ENCODE measurements at regions not wholly inside any gene's neighbourhood (a gene's known extent, or its start where the extent isn't known, plus 50 kb on each side); places are given as distances from the start of the nearest gene placed in this dataset.

DNA sequence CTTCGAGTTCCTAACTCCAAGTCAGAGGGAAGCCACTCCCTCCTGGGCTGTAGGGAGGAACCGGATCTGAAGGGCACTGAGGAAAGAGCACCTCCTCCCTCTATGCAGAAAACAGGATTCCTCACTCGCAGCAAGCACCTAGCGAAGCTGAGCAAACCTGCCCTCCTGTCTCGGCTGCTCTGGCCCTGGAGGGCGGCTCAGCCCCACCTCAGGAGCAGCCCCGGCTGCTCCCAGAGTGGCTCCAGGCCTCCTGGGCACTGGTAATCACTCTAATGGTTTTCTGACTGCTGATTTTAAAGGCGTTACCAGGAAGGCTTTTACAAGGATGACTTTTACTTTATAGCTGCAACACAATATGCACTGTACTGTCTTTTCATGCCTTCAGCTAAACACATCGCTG, 312.5 kb downstream of the TEX29 start:
- Mint-ChIP-seq H3K36me3 (ENCODE audit: insufficient read depth) (no peaks in the 10 kb centered on the region), H3K27me3 (ENCODE audit: low read depth) (no peaks in the 10 kb centered on the region), H3K4me3 (no peak overlapping the region), H3K4me1 (ENCODE audit: low read depth) (no peaks in the 10 kb centered on the region), H3K9me3 (no peaks in the 10 kb centered on the region)
- DNase-seq (no peak), ATAC-seq (no peak)

DNA sequence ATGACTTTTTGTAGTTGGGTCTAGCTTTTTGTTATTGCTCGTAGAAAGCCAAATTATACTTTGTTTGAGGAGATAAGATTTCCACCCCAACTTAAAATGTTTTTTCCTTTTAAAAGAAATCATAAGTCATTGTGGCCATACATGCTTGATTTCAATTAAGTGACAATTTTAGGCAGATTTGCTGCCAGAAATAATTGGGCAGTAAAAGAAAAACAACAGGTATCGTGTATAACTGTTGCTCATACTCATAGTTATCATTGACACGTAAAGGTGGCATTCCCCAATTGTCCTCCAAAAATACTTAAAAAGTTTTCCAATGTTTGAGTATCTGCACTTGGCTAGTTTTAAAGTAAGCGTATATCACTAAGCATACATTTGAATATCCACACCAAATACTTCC, 313.0 kb downstream of the TEX29 start:
- H3K36me3 Mint-ChIP-seq (ENCODE audit: insufficient read depth) = no peaks in the 10 kb centered on the region
- DNase-seq (no peak), ATAC-seq (no peak)
- no peaks in the 10 kb centered on the region for H3K9me3 Mint-ChIP-seq
- no peaks in the 10 kb centered on the region for H3K4me1 Mint-ChIP-seq (ENCODE audit: low read depth)
- H3K4me3 Mint-ChIP-seq = no peak overlapping the region
- no peaks in the 10 kb centered on the region for H3K27me3 Mint-ChIP-seq (ENCODE audit: low read depth)

DNA sequence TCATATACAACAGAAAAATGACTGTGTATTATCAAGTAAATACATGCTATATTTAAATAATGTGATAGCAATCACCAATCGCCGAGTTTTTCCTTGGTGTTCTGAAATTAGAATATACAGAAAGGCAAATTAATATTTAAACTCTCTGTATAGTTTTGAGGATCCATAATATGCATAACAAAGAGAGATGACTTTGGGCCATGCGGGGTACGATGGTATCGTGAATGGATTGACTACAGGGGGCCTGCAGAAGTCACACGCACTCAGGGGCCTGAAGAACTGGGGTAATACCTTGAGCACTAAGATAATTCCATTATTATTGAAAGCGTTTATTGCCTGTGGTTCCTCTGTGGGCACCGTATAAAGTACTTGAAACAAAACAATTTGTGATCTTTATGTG, 314.0 kb downstream of the TEX29 start:
- ATAC-seq = no peak
- Mint-ChIP-seq H3K9me3 (no peaks in the 10 kb centered on the region), H3K27me3 (ENCODE audit: low read depth) (no peaks in the 10 kb centered on the region), H3K36me3 (ENCODE audit: insufficient read depth) (no peaks in the 10 kb centered on the region), H3K4me1 (ENCODE audit: low read depth) (no peaks in the 10 kb centered on the region), H3K4me3 (no peak overlapping the region)
- DNase-seq = no peak

GRCh38 chr13:111636271-111636670, 315.8 kb downstream of the TEX29 start:
- no peak for ATAC-seq
- Mint-ChIP-seq H3K4me1 (ENCODE audit: low read depth) (no peaks in the 10 kb centered on the region), H3K27me3 (ENCODE audit: low read depth) (no peaks in the 10 kb centered on the region), H3K9me3 (no peaks in the 10 kb centered on the region), H3K4me3 (no peak overlapping the region), H3K36me3 (ENCODE audit: insufficient read depth) (no peaks in the 10 kb centered on the region)
- no peak for DNase-seq

DNA sequence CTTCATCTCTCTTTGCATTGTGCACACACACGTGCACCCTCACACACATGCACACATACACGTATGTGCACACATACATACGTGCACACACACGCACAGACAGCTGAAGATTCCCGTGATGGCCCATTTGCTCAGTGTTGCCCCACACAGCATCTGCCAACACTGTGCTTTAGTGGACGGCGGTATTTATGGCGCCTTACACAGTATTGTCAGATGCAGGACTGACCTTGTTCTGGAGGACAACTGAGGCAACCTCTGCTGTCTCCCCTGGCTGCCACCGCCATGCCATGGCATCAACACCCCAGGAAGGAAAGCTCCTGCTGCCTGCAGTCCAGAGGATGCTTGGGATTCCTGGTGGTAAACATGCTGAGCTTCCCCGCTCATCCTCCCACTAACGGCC, 316.4 kb downstream of the TEX29 start:
- no peak for ATAC-seq
- no peak for DNase-seq
- Mint-ChIP-seq H3K4me1 (ENCODE audit: low read depth) (no peaks in the 10 kb centered on the region), H3K27me3 (ENCODE audit: low read depth) (no peaks in the 10 kb centered on the region), H3K4me3 (no peak overlapping the region), H3K9me3 (no peaks in the 10 kb centered on the region), H3K36me3 (ENCODE audit: insufficient read depth) (no peaks in the 10 kb centered on the region)

DNA sequence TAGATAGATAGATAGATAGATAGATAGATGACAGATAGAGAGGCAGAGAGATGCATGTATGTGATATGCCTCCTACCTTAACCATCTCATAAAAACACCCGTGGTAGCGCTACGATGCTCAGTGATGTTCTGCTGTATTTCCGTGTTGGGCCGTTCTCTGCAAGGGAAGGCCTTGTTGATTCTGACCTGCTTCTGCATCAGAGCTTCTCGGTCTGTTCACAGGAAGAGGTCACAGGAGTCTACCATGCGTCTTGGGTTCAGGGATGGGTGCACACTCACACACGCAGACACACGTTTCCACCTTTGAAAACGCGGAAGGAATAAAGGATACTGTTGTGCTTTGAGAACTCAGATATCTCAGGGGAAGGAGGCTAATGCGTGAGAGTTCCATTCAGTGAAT, 316.9 kb downstream of the TEX29 start:
- Mint-ChIP-seq H3K4me1 (ENCODE audit: low read depth) (no peaks in the 10 kb centered on the region), H3K4me3 (no peak overlapping the region), H3K36me3 (ENCODE audit: insufficient read depth) (no peaks in the 10 kb centered on the region), H3K9me3 (no peaks in the 10 kb centered on the region), H3K27me3 (ENCODE audit: low read depth) (no peaks in the 10 kb centered on the region)
- no peak for DNase-seq
- no peak for ATAC-seq

DNA sequence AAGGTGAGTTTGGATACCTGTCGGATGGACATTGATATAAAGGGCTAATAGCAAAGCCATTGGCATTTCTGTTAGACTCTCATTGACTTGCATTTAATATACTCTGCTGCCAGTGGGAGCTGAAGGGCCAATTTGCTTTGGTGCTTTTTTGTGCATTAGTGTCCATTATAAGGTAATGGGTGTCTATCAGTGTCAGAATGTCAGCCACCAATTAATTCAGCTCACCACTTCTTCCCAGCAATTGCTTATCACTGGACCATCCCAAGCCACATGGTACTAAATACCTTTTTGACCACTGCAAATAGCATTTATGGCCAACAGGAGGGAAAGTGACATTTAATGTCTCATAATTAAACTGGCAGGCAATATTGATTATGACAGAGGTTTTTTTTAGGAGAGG, 317.8 kb downstream of the TEX29 start:
- H3K36me3 Mint-ChIP-seq (ENCODE audit: insufficient read depth) = no peaks in the 10 kb centered on the region
- H3K4me3 Mint-ChIP-seq = no peak overlapping the region

GRCh38 chr13:111639196-111639705, 318.8 kb downstream of the TEX29 start:
- DNase-seq (no peak), ATAC-seq (no peak)
- Mint-ChIP-seq H3K36me3 (ENCODE audit: insufficient read depth) (no peaks in the 10 kb centered on the region), H3K9me3 (no peaks in the 10 kb centered on the region), H3K4me1 (ENCODE audit: low read depth) (no peaks in the 10 kb centered on the region), H3K27me3 (ENCODE audit: low read depth) (no peaks in the 10 kb centered on the region), H3K4me3 (no peak overlapping the region)

More for the DNA sequence above, 317.8 kb downstream of the TEX29 start:
- Mint-ChIP-seq H3K27me3 (ENCODE audit: low read depth) (no peaks in the 10 kb centered on the region), H3K9me3 (no peaks in the 10 kb centered on the region), H3K4me1 (ENCODE audit: low read depth) (no peaks in the 10 kb centered on the region)
- DNase-seq = no peak
- ATAC-seq = no peak

DNA sequence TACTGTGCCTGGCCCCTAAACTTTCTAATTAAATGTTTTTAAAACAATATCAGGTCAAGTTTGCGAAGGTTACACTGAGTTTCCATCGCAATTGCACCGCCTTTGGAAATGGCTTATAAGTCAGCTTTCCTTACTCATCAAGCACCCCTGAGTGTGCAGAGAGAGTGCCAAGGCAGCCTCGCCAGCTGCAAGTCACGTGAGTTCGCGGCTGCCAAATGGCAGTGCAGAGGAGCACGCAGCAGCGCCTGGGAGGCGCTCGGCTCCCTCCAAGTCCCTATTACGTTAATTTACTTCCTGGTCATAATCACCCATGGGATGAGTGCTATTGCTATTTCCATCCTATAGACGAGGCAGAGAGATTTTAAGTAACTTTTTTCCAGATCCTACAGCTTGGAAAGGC, 319.6 kb downstream of the TEX29 start:
- Mint-ChIP-seq H3K9me3 (no peaks in the 10 kb centered on the region), H3K27me3 (ENCODE audit: low read depth) (no peaks in the 10 kb centered on the region), H3K36me3 (ENCODE audit: insufficient read depth) (no peaks in the 10 kb centered on the region), H3K4me3 (no peak overlapping the region), H3K4me1 (ENCODE audit: low read depth) (no peaks in the 10 kb centered on the region)
- ATAC-seq = no peak
- no peak for DNase-seq

GRCh38 chr13:111640476-111640875, 320.0 kb downstream of the TEX29 start:
- Mint-ChIP-seq H3K9me3 (no peaks in the 10 kb centered on the region), H3K36me3 (ENCODE audit: insufficient read depth) (no peaks in the 10 kb centered on the region), H3K4me3 (no peak overlapping the region), H3K4me1 (ENCODE audit: low read depth) (no peaks in the 10 kb centered on the region), H3K27me3 (ENCODE audit: low read depth) (no peaks in the 10 kb centered on the region)
- no peak for ATAC-seq
- DNase-seq = no peak

DNA sequence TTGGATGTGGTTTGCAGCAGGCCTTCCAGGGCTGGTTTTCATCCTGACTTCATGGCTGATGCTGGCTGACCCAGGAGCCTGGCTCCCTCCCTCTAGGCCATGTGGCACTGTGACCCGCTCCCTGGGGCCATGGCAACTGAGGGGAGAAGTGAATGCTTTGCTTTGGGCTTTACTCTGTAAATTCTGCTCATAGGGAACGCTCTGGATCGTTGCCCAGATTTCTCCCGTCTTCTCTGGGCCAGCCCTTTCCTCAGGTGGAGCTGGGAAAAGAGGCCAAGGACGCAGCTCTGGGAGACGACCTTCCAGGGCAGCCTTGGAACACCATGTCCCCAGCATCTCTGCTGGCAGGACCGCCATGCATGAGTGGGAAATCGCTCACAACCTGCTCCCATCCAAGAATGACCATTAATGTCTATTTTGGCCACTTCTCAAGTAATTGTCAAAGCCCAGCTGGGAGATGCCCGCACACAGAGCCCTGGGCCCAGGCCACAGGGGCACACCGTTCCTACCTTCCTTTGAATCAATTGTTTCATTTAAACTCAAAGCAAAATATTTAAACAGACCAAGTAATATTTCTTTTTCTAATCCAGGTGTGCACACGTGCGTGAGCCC, 321.8 kb downstream of the TEX29 start:
- DNase-seq (no peak), ATAC-seq (no peak)
- Mint-ChIP-seq H3K27me3 (ENCODE audit: low read depth) (no peaks in the 10 kb centered on the region), H3K4me1 (ENCODE audit: low read depth) (no peaks in the 10 kb centered on the region), H3K4me3 (no peak overlapping the region), H3K36me3 (ENCODE audit: insufficient read depth) (no peaks in the 10 kb centered on the region), H3K9me3 (no peaks in the 10 kb centered on the region)

DNA sequence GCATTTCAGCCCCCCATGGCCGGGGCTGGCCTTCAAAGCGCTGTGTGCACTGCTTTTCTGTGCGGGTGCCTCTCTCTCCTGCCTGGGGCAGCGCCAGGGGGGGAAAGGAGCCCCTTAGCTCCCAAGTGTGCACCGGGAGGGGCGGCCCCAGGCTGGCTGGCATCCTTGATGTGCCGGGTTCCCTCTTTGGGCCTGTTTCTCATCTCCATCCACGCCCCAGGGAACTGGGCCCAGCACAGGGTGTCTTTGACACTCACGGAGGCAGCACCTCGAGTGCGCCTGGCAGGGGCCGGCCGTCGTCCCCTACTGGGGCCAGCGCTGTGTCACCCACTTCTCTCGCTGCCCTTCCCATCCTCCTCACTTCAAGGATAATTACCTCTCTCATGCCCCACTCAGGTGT, 324.3 kb downstream of the TEX29 start:
- H3K36me3 Mint-ChIP-seq (ENCODE audit: insufficient read depth) = no peaks in the 10 kb centered on the region
- H3K4me1 Mint-ChIP-seq (ENCODE audit: low read depth) = no peaks in the 10 kb centered on the region
- no peak overlapping the region for H3K4me3 Mint-ChIP-seq
- H3K9me3 Mint-ChIP-seq = no peaks in the 10 kb centered on the region
- no peaks in the 10 kb centered on the region for H3K27me3 Mint-ChIP-seq (ENCODE audit: low read depth)
- DNase-seq (no peak), ATAC-seq (no peak)

DNA sequence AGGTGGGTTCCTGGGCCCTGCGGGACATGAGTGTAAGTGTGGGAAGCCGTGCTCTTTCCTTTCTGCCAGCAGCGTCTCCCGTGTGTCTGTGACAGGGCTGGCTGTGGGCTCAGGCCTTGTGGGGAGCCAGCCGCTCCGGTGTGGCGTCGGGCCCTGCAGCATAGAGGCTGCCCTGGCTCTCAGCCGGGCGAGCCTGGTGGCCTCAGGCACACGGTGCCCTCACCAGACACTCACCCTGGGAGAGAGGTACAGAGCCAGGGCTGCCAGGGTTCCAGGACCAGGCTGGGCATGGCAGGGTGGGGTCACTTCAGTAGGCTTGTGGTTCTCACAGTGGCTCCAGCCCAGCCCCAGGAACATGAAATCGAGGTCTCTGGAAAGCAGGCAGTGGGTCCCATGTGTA, 324.8 kb downstream of the TEX29 start:
- no peak for ATAC-seq
- Mint-ChIP-seq H3K4me3 (no peak overlapping the region), H3K27me3 (ENCODE audit: low read depth) (peaks cover 2% of the 10 kb centered on the region), H3K36me3 (ENCODE audit: insufficient read depth) (no peaks in the 10 kb centered on the region), H3K9me3 (no peaks in the 10 kb centered on the region), H3K4me1 (ENCODE audit: low read depth) (no peaks in the 10 kb centered on the region)
- no peak for DNase-seq

DNA sequence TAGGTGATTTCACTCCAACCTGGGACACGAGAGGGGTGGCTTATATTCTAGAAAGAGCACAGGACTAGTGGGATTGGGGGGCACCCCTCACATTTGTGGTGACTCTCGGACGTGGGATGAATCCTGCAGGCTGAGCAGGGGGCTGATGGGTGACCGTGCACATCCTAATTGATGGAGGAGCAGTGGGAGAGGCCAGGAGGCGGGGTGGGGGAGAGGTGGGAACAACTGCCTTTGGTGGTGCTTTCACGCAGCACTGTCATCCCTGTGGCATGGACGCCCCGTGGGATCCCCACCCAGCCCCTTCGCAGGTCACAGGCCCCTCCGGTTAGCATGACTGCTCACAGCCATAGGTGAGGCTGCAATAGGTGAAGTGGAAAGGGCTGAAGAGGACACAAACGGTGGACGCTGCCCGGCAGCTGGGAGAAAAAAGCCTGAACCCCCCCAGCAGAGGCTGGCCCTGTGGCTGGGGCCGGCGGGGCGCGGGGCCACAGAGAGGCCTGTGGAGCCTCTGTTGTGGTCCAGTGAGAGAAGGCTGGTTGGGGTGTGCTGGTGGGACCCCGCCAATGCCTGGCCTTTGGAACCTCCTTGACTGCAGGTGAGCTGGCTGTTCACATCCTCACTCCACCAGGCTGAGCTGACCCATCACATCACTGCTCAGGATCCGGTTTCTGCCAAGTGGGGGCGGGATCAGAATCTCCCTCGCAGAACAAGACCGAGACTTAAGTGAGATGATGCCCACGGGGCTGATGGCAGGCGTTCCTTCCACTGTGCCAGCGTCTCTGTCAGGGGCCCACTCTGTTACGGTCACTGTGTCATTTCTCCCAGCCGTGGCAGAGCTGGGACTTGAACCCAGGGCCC, 325.4 kb downstream of the TEX29 start:
- Mint-ChIP-seq H3K36me3 (ENCODE audit: insufficient read depth) (no peaks in the 10 kb centered on the region), H3K4me1 (ENCODE audit: low read depth) (no peaks in the 10 kb centered on the region), H3K9me3 (no peaks in the 10 kb centered on the region), H3K27me3 (ENCODE audit: low read depth) (peaks cover 2% of the 10 kb centered on the region), H3K4me3 (no peak overlapping the region)
- ATAC-seq (no peak), DNase-seq (no peak)

GRCh38 chr13:111646456-111646855, 326.0 kb downstream of the TEX29 start:
- Mint-ChIP-seq H3K4me1 (ENCODE audit: low read depth) (no peaks in the 10 kb centered on the region), H3K27me3 (ENCODE audit: low read depth) (peaks cover 4% of the 10 kb centered on the region), H3K9me3 (no peaks in the 10 kb centered on the region), H3K36me3 (ENCODE audit: insufficient read depth) (no peaks in the 10 kb centered on the region), H3K4me3 (no peak overlapping the region)
- ATAC-seq = no peak
- no peak for DNase-seq

All from activated T-cell treated with anti-CD3 and anti-CD28 coated beads, Interleukin-2, amount 50 U/mL, for 4 hours (primary cell).